Right ventricle myocardium inferior (tissue), 1 donor: ENCODE measurements at regions not wholly inside any gene's neighbourhood (a gene's known extent, or its start where the extent isn't known, plus 50 kb on each side); places are given as distances from the start of the nearest gene placed in this dataset.

Experiments used
- ATAC-seq: fragments of 200-7000 bp; cut with Tn5 transposase; one replicate; pipeline ENCODE4 v1.9.1; 2020; ENCODE audit warnings: mild to moderate bottlenecking, moderate library complexity
- DNase-seq: peaks from one replicate; pipeline ENCODE4 v3.0.0; 2021; ENCODE audit errors: missing footprints
- intact Hi-C: fragments of 100-400 bp; cut with DNase I; formaldehyde crosslinking; loops from one replicate; pipeline ENCODE4 v1.11.0; 2022
- donor health status: DM: no; HTN: yes; CAD: no; lungs with severe emphysema.

- intact Hi-C loops: no loop called here
- no peak for DNase-seq
- ATAC-seq: no peak
These were observed 109.4 kb downstream of the MAT2B start for GRCh38 chr5:163614787-163615186.

DNA sequence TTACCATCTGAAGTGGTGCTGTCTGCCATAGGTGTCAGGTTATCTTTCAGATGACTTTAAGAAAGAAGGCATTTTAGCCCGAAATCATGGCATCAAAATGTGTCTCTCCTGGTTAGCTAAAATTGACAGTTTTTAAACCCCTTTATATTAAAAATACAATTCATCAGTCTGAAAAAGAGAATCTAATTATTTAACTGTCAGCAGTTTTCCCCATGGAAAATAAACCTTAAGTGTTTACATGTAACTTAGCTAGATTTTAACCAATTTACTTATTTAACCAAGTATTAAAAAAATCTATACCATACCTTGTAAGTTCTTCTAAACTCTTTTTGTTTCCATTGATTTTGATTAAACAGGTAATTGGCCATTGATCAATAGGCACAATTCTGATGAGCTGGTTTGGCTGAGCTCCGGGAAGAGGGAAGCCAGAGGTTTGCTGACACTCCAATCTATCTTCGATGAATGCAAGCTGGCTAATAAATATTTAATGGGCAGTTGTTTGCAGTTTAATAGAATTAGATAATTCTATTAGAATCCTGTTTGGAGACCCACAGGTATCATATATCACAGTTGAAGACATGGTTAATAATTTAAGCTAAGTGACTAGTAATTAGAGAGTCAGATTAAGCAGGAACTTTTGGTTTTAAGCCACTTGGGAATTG, 114.0 kb downstream of the MAT2B start:
- intact Hi-C loops: no loop called here
- ATAC-seq (no peak), DNase-seq (no peak)

- intact Hi-C loops: no loop called here
- ATAC-seq (no peak), DNase-seq (no peak)
These were observed 114.5 kb downstream of the MAT2B start for GRCh38 chr5:163619951-163620350.

- intact Hi-C loops: no loop called here
- ATAC-seq: no peak
- no peak for DNase-seq
These were observed 117.4 kb downstream of the MAT2B start for GRCh38 chr5:163622799-163623198.

GRCh38 chr5:163623524-163623923, 118.1 kb downstream of the MAT2B start:
- no peak for ATAC-seq
- intact Hi-C loops: no loop called here
- DNase-seq: no peak

DNA sequence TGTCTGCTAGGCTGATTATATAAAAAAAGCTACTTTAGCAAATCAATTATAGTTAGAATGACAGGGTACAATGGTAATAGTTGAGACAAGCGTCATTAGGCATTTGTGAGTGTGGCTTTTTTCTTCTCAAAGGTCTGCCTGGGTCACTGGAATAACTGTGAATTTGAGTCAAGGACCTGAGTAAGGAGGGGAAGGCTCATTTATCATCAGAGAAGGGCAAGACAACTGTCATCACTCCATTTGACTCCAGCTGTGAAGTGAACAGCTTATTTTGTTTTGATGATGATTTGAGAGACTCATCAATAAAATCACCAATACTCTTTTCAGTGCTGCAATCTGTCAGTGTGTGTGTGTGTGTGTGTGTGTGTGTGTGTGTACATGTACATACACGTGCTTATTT, 118.6 kb downstream of the MAT2B start:
- ATAC-seq: no peak
- intact Hi-C loops: no loop called here

GRCh38 chr5:163624431-163624830, 119.0 kb downstream of the MAT2B start:
- DNase-seq (no peak), ATAC-seq (no peak)
- intact Hi-C loops: no loop called here

More for the DNA sequence above, 118.6 kb downstream of the MAT2B start:
- DNase-seq: no peak

GRCh38 chr5:163626904-163627434, 121.5 kb downstream of the MAT2B start:
- ATAC-seq (no peak), DNase-seq (no peak)
- intact Hi-C loops: no loop called here

DNA sequence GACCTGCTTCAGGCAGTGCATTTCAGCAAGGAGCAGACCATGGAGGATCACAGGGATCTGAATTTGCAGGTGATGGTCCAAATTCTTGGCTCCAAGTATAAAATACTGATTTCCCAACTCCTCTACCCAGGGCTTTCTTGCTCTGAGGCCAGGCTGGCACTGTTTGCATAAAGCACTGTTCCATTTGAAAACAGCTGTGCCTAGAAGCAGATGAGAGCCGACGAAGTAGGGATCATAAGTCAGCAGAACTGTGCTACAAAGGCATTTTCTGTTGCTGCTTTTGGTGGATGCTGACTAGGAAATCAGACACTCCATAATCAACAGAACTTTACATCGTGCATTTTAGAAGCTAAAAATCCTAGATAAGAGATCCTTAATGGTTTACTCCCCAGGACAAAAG, 126.4 kb downstream of the MAT2B start:
- no peak for ATAC-seq
- intact Hi-C loops: no loop called here

DNA sequence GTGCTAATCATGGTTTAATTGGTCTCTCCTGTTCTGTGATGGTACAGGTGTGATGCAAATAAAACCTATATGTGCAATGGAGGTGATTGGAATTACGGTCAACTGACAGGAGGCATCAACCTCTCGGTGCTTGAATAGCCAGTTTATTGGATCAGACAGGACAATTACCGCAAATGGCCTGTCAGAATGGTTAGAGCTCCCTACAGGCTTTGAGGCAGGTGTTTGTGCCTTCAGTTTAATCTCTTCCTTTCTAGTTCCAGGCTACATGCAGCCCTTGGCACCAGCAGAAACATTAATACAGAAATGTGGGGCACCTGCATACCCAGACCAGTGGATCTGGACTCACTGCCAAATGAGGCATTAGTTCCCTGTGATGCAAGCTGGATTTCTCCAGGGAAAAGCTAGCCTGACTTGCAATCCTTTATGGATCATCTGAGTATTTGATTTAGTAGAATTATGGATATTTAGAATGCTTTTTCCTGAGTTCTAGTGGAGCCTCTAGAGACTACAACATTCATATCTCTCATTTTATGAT, 128.6 kb downstream of the MAT2B start:
- intact Hi-C loops: no loop called here
- ATAC-seq (no peak), DNase-seq (no peak)

More for the DNA sequence above, 126.4 kb downstream of the MAT2B start:
- no peak for DNase-seq

- DNase-seq (no peak), ATAC-seq (no peak)
- intact Hi-C loops: no loop called here
These were observed 130.2 kb downstream of the MAT2B start for GRCh38 chr5:163635631-163636030.

DNA sequence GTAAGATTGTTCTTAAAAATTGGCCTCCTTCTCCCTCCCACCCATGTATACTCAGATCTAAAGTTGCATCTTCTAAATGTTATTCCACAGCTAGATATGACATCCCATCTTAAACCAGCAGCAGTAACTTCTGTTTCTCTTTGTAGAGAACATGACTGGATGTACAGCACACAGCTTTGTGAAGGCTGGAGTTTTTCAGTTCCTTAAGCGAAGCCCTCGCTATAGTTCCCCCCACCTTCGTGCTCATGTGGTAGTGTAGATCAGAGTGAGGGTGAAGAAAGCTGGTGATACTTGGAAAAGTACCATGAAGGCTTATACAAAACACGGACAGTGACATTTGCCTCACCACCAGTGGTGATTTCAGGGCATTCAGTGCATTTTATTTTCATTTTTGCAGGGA, 137.5 kb downstream of the MAT2B start:
- no peak for DNase-seq
- intact Hi-C loops: no loop called here
- ATAC-seq: no peak

DNA sequence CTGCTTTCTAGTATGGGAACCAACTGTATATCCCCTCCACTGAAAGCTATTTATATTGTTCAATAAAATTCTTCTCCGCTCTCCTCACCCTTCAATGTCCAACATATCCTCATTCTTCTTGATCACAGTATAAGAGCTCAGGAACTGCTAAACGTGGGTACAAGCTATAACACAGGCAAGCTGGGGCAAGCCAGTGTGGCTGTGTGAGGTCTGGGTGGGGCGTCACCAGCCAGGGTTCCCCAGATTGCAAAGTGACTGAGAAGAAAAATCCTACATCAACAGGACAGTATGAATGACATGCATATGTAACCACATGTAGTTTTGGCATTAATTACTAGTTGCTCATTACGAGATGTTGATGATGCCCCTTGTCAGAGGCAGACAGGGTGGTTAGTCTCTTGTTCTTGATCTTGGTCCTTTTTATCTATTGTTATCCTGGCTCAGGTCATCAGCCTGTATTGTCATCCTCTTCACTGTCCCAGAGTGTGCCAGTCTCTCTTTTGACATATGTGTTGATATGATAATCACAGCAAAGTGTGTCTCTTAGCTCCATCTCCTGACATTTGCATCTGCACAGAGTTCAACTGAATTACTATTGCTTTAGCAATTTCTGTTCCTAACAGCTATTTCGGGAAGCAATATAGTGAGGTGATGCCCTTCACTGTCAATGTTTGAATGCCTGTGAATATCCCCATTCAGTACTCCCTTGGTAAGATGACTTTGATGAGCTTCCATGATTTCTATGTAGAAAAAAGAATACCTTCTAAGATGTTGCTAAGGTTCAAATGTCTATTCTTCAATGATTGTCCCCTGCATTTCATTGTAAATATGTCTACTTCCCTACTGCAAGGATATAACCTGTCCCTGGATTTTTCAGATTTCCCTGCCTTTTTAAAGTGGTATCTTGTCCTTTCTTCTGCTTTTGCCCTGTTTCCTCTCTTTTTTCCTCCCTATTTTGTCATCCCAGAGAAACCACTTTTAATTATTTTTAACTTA, 140.3 kb downstream of the MAT2B start:
- intact Hi-C loops: no loop called here
- no peak for ATAC-seq
- DNase-seq: no peak

DNA sequence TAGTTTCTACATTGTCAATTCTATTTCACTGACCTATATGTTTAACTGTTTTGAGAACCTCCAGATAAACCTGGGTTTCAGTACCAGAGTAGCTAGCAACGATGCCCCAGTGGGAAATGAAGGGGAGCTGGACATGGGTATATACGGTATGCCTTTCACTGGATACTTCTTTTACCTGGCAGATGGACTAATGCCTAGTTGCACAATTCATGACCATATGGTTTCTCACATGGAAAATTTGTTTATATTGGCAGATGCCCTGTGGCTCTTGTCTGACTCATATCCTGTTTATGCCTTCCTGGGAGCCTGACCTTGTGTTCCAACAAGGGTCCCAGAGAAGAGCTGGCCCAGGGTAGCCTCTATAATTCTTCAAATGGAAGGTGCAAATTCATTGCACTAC, 144.1 kb downstream of the MAT2B start:
- intact Hi-C loops: no loop called here
- DNase-seq: no peak
- no peak for ATAC-seq

GRCh38 chr5:163653526-163653925, 148.1 kb downstream of the MAT2B start:
- DNase-seq (no peak), ATAC-seq (no peak)
- intact Hi-C loops: no loop called here

GRCh38 chr5:163658702-163659567, 153.5 kb downstream of the MAT2B start:
- intact Hi-C loops: no loop called here
- no peak for DNase-seq

GRCh38 chr5:163659568-163659902, 154.1 kb downstream of the MAT2B start:
- intact Hi-C loops: no loop called here
- ATAC-seq (no peak), DNase-seq (no peak)

More at GRCh38 chr5:163658702-163659567, 153.5 kb downstream of the MAT2B start:
- no peak for ATAC-seq

DNA sequence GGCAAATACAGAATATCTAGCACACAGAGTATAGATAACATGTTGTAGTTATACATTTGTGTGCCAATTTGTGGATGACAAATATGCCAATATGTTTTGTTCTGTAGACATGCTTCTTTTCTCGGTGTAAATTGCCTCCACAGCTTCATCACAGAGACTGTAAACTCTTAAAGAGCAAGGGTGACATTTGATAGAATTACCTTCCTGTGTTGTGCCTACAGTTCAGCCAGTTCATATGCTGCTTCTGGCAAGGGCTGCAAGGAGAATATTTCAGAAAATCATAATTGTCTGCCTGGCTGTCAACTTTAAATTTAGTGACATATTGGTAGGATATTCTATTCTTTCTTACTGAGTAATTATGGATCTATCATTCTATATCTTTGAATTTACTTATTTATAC, 155.1 kb downstream of the MAT2B start:
- ATAC-seq: no peak
- intact Hi-C loops: no loop called here
- DNase-seq: no peak

DNA sequence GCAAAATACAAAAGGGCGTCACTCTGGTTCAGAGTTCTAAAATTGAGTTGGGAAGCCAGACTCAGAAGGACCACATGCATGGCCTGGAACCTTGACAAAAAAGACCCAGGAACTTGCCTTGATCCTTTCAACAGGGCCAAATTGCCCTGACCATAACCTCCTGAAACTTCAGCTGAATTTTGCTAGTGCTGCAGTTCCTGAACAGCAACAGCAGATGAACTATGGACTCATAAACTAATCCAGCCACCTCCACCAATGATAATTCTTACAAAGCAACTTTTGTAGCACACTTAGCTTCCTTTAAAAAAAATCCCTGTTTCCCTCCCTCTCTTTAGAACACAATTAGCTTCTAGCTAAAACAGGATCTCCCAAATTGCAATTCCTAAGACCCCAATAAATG, 155.9 kb downstream of the MAT2B start:
- ATAC-seq (no peak), DNase-seq (no peak)
- intact Hi-C loops: no loop called here
